HG02938 (cell line): ENCODE measurements at regions not wholly inside any gene's neighbourhood (a gene's known extent, or its start where the extent isn't known, plus 50 kb on each side); places are given as distances from the start of the nearest gene placed in this dataset.
A peak's percentile ranks its signal among the peaks of the same experiment; 100 is the strongest.
"Not testable (repeated sequence)": the region's sequence is repeated elsewhere in the genome, so short reads cannot be mapped to it uniquely, and the experiment has no call there.

Source experiments
- ATAC-seq: cut with Tn5 transposase; IDR thresholded peaks from one replicate; pipeline ENCODE4 v1.9.1; 2021; ENCODE audit warnings: mild to moderate bottlenecking, moderate library complexity; ENCODE audit not compliant: unreplicated experiment

- ATAC-seq, result no peak
Measured at GRCh38 chr2:167607731-167608130, 639.7 kb downstream of the STK39 start.

- no peak for ATAC-seq
Measured at GRCh38 chr2:167607211-167607610, 640.2 kb downstream of the STK39 start.

- ATAC-seq, result no peak
Measured at GRCh38 chr2:167602122-167602521, 645.3 kb downstream of the STK39 start.

- no peak for ATAC-seq
Measured at GRCh38 chr2:167599219-167599618, 648.2 kb downstream of the STK39 start.

GRCh38 chr2:167595839-167596471 lies 651.4 kb downstream of the STK39 start:
- ATAC-seq, result peak; percentile 97

GRCh38 chr2:167595021-167595420 lies 652.4 kb downstream of the STK39 start:
- no peak for ATAC-seq

GRCh38 chr2:167592441-167592840 lies 655.0 kb downstream of the STK39 start:
- ATAC-seq, result no peak

GRCh38 chr2:167582619-167583018 lies 664.8 kb downstream of the STK39 start:
- no peak for ATAC-seq

GRCh38 chr2:167581961-167582574 lies 665.3 kb downstream of the STK39 start:
- no peak for ATAC-seq

GRCh38 chr2:167579826-167580225 lies 667.6 kb downstream of the STK39 start:
- ATAC-seq, result no peak

- ATAC-seq, result no peak
Measured at GRCh38 chr2:167575276-167575675, 672.1 kb downstream of the STK39 start.

GRCh38 chr2:167572883-167573619 lies 674.3 kb downstream of the STK39 start:
- ATAC-seq, result no peak

GRCh38 chr2:167570370-167570769 lies 677.0 kb downstream of the STK39 start:
- ATAC-seq, result no peak

GRCh38 chr2:167563885-167564619 lies 675.8 kb downstream of the XIRP2 start:
- not testable (repeated sequence) for ATAC-seq

- not testable (repeated sequence) for ATAC-seq
Measured at GRCh38 chr2:167558272-167558991, 670.2 kb downstream of the XIRP2 start.

GRCh38 chr2:167555098-167555720 lies 666.9 kb downstream of the XIRP2 start:
- ATAC-seq, result no peak

GRCh38 chr2:167553635-167554034 lies 665.4 kb downstream of the XIRP2 start:
- ATAC-seq, result no peak

- ATAC-seq, result no peak
Measured at GRCh38 chr2:167551416-167551815, 663.1 kb downstream of the XIRP2 start.

- ATAC-seq, result no peak
Measured at GRCh38 chr2:167550448-167550847, 662.2 kb downstream of the XIRP2 start.

- no peak for ATAC-seq
Measured at GRCh38 chr2:167548396-167548795, 660.1 kb downstream of the XIRP2 start.
